Activated gamma-delta T cell treated with anti-CD3 and anti-CD28 coated beads, Interleukin-2, amount 50 U/mL, for 16 hours (primary cell): ENCODE measurements at regions not wholly inside any gene's neighbourhood (a gene's known extent, or its start where the extent isn't known, plus 50 kb on each side); places are given as distances from the start of the nearest gene placed in this dataset.
A peak's percentile ranks its signal among the peaks of the same experiment; 100 is the strongest.
"Not testable (repeated sequence)": the region's sequence is repeated elsewhere in the genome, so short reads cannot be mapped to it uniquely, and the experiment has no call there.

Experiments
- DNase-seq: peaks from one replicate; pipeline ENCODE4 v3.0.0-alpha.2; 2020; ENCODE audit warnings: low read depth

DNA sequence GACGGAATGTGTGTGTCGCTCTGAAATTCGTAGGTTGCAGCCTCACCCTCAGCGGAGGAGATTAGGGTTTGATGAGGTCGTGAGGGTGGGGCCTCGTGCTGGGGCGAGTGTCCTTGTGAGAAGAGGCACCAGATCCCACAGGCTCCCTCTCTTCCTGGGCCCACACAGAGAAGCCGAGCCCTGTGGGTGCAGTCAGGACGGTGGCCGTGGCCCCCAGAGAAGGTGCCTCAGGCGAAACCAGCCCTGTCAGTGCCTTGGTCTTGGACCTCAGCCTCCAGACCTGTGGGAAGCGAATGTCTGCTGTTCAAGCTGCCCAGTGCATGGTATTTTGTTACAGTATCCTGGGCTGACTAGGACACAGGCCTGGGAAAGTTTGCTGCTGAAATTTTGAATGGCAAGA is 108.0 kb upstream of the ALKAL2 start:
- DNase-seq: no peak

- peak; percentile 37 for DNase-seq
Observed at GRCh38 chr2:393711-394696, 106.1 kb upstream of the ALKAL2 start.

- no peak for DNase-seq
Observed at GRCh38 chr2:392926-393280, 105.0 kb upstream of the ALKAL2 start.

DNA sequence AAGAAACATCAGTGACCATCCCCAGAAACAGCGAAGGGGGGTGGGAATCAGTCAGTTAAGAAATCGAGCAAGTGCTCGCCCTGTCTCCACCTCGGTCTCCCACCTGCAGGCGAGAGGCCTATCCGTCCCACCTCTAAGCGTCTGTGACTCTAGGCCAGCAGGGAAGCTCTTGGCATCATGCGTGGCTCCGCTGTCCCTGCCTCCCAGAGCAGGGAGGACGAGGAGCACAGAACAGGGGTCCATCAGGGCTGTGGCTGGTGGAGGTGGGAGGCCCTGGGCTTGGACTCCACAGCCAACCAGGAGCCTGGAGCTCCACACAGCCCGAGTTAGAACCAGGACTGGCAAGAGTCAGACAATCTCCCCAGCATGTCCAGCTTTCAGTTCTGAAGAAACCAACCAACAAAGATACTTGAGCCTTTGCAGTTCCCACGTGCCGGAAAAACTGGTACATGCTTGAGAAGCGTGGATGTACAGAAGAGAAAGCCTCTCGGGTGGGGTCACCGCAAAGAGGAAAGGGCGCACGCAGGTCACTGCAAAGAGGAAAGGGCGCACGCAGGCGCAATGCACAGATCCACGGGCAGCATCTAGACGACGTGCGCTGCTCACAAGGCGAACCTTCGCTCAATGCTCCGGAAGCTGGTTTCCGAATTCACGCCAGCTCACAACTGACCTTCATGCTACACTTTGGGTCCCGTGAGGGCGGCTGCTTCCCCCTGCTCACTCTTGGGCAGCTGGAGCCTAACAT is 104.5 kb upstream of the ALKAL2 start:
- no peak for DNase-seq

- DNase-seq: no peak
Observed at GRCh38 chr2:391696-392095, 103.8 kb upstream of the ALKAL2 start.

- no peak for DNase-seq
Observed at GRCh38 chr2:390959-391358, 103.1 kb upstream of the ALKAL2 start.

DNA sequence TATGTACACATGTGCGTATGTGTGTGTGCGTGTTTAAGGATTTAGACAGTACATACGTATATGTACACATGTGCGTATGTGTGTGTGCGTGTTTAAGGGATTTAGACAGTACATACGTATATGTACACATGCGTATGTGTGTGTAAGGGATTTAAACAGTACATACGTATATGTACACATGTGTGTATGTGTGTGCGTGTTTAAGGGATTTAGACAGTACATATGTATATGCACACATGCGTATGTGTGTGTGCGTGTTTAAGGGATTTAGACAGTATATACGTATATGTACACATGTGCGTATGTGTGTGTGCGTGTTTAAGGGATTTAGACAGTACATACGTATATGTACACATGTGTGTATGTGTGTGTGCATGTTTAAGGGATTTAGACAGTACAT is 102.1 kb upstream of the ALKAL2 start:
- not testable (repeated sequence) for DNase-seq

- DNase-seq: not testable (repeated sequence)
Observed at GRCh38 chr2:388752-389151, 100.9 kb upstream of the ALKAL2 start.

DNA sequence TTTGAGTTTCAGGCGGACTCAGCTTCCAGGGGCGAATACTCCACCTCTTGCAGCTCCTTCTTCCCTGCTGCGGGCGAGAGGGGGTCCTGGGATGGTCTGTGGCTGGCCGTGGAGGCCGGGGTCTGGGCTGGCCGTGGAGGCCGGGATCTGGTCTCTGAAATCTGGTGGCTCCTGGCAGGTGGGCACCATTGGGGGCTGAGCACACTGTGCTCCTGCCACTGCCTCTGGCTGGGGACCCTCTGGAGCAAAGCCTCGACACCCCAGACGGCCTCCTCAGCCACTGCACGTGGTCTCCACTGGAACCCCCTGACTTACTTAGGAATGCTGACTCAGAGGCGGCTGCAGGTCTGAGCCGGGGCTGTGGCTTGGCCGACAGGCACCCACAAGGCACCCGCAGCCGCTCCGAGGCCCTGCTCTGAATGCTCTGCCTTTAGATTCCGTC is 100.1 kb upstream of the ALKAL2 start:
- DNase-seq: no peak

DNA sequence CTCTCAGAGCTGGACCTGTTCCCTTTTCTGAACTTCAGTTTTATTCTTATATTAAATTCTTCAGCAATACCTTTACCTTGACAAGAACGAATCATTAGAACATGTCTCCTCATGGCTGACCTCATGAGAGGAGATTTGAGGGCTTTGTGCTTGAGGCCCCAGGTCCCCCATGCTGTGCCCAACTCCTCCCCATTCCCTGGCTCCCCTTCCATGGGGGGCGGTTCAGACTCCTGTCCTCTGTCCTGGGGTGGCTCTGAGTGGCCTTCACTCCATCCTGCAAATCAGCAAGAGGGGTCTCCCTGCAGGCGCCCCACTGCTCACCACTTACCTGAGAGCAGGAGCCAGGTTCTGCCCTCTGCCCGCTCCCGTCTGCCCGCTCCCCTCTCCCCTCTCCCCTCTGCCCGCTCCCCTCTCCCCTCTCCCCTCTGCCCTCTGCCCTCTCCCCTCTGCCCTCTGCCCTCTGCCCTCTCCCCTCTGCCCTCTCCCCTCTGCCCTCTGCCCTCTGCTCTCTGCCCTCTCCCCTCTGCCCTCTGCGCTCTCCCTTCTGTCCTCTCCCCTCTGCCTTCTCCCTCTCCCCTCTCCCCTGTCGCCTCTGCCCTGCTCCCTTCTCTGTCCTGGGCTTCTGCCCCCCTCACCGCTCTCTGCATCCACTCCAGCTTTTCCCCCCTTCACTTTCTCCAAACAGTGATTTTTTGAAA is 98.7 kb upstream of the ALKAL2 start:
- no peak for DNase-seq

DNA sequence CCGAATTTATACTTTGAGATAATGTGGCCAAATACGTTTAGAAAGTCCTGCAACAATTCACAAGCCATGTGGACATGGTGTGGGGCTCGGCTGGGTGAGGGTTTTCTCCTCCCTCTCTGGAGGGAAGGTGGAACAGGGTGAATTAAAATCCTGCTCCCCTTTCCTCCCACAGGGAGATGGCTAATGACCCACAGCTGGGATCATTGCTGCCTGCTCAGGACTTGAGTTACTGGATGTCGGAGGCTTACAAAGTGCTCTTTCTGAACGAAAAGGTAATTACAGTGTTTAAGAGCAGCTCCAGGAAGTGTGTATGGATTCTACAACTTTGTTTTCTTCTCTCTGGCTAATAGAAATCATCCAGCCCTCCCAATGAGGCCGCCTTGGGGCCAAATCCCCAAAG is 97.9 kb upstream of the ALKAL2 start:
- DNase-seq: no peak

DNA sequence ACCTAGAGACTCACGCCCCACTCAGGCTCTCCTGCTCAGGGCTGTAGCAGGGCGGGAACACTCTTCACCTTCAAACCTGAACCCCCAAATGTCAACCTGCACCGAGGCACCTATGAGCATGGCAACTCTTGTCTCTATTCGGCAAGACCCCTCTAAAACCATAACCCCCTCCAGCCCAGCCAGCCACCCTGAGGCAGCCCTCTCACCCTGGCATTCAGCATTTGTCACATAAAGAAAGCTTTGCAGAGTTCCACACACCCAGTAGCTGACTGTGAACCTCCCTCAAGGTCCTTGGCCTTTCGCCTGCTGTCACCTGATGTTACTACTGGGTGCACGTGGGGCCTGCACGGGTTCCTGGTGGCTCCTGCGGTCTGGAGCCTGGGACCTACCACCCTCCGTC is 97.2 kb upstream of the ALKAL2 start:
- DNase-seq: no peak

GRCh38 chr2:383888-384287 is 96.0 kb upstream of the ALKAL2 start:
- no peak for DNase-seq

DNA sequence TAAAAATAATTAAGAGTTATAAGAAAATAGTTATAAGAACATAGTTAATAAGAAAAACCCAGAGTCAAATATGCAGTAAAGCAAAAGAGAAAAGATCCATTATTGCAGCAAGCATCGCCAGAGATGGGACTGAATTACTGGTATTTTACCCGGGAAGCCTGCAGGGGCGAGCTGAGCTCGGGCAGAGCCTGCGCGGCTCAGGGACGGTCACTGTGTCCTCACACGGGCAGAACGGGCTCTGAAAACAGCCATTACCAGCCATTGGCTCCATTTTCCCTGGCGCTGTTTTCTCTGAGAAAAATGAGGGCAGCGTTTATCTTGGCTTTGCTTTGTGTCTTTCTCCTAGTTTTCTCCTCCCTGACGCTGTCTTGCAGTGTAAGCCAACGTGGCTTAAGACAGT is 95.3 kb upstream of the ALKAL2 start:
- no peak for DNase-seq

DNA sequence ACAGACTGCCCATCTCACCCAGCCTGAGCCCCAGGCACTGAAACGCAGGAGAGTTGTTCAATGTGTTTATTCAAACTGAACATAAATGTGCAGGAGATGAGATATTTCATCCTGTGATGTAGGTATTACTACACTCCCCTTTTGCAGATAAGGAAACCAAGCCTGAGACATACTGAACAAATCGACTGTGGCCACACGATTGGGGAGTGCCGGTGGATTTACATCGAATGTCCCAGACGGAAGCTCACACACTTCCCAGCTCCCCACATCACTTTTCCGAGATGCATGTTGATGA is 94.8 kb upstream of the ALKAL2 start:
- DNase-seq: no peak

DNA sequence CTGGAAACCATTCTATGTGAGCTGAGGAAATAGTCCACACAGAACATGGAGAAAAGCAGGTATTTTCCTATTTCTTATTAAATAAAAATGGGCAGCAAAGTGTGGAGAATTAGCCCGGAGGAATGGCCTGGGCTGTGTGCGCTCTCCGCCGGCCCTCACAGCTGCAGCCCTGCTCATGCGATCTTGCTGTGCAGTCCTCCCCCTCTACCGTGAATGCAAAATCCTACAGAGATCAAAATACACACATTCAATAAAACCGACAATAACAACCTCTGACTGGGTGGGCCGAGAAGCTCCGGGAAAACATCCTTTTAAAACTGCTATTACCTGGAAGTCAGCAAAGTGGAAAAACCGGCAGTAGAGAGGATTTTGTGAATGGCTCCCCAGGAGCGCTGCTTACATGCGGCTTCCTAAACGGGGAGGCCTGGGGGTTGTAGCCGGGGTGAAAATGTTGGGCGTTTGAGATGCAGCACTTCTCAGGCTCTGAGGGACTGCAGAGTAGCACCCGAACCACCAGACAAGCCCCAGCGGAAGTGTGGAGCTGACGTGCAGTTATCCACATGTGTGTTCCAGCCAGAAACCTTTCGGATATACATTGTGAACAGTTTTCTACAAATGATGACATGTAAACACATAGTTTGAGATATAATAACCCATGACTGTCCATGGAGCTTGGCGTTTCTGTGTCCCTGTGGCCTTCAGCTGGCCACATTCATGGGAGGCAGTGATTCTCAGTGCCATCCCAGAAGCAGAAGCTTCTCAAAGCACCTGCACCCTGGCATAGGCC is 94.2 kb upstream of the ALKAL2 start:
- DNase-seq: no peak

DNA sequence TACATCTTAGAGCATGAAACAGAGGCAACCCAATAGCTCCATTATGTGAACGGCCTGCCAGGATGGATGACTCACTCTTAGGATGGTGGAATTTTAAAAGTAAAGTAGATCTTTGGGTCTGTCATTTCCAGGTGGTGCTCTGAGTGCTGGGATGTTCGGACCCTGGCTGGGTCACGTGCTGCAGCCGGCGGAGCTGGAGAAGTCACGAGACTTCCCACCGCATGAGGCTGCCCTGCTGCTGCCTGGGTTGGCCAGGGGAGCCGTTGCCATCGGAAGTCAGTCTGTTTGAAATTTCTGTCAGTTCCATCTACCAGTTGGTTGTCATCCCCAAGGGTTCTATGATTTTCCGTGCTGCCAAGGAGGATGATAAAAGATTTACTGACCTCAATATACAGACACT is 93.3 kb upstream of the ALKAL2 start:
- DNase-seq: no peak

DNA sequence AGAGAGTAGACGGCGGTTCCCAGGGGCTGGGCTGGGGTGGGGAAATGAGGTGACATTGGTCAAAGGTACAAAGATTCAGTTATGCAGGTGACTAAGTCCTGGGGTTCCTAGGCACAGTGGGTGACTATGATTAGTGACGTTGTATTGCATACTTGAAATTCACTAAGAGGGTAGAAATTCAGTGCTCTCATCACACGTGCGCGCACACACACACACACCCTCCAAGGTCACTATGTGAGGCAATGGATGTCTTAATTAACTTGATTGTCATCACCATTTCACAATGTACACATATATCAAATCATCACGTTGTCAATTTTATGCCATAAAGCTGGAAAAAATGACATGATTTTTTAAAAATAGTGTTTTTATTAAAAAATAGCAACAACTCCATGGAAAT is 92.9 kb upstream of the ALKAL2 start:
- no peak for DNase-seq

DNA sequence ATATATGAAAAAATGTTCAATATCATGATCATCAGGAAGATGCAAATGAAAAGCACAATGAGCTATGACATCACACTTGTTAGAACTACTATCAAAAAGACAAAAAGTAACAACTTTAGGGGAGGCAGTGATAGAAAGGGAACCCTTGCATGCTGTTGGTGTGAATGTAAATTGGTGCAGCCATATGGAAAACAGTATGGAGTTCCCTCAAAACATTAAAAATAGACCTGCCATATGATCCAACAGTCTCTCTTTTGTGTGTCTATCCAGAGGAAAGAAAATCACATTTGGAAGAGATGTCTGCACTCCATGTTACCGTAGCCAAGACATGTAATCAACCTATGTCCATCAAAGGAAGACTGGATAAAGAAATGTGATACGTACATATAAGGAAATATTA is 92.3 kb upstream of the ALKAL2 start:
- no peak for DNase-seq

GRCh38 chr2:379778-380177 is 91.9 kb upstream of the ALKAL2 start:
- no peak for DNase-seq

- DNase-seq: no peak
Observed at GRCh38 chr2:378364-378763, 90.5 kb upstream of the ALKAL2 start.

GRCh38 chr2:377414-377813 is 89.5 kb upstream of the ALKAL2 start:
- no peak for DNase-seq
